ENCODE measurements at regions not wholly inside any gene's neighbourhood (a gene's known extent, or its start where the extent isn't known, plus 50 kb on each side); places are given as distances from the start of the nearest gene placed in this dataset.
"Not testable (repeated sequence)": the region's sequence is repeated elsewhere in the genome, so short reads cannot be mapped to it uniquely, and the experiment has no call there.

DNA sequence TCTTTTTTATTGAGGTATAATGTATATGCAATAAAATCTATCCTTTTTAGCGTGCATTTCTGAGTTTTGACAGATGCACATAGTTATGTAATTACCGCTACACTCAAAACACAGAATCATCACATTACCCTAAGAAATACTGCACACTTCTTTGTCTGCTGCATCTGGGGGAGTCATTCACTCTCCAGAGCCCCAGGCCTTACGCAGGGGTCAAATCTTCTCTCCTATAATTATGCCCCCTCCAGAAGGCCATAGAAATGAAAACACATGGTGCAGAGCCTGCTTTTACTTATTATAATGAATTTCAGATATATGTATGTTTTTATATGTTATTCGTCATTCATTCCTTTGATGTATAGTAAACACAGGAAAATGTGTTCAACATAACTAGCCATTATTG lies 296.5 kb upstream of the TMEM132C start:
- no peak overlapping the region for H3K4me3 ChIP-seq (ENCODE audit: low read depth, low read length)
- H3K9me3 ChIP-seq (ENCODE audit: control insufficient read depth in 2 of 2, low read length in 2 of 2): no peaks in the 10 kb centered on the region
- DNase-seq (no peak), ATAC-seq (ENCODE audit: low read depth in 2 of 2) (no peak)
- no peaks in the 10 kb centered on the region for H3K4me1 ChIP-seq (ENCODE audit: control insufficient read depth, insufficient read depth, low read length, poor library complexity, severe bottlenecking)
- H3K27ac ChIP-seq (ENCODE audit: insufficient read depth, low read length, poor library complexity, severe bottlenecking): no peak overlapping the region
- no peaks in the 10 kb centered on the region for H3K27me3 ChIP-seq (ENCODE audit: control insufficient read depth, insufficient read depth, low read length)
- Mint-ChIP-seq H3K4me3 (no peak overlapping the region), H3K9me3 (peaks cover 4 to 40% (median 6%) of the 10 kb centered on the region in 7 donors), H3K27ac (no peak overlapping the region), H3K4me1 (no peaks in the 10 kb centered on the region), H3K36me3 (no peaks in the 10 kb centered on the region), H3K27me3 (no peaks in the 10 kb centered on the region)
- no peaks in the 10 kb centered on the region for H3K36me3 ChIP-seq (ENCODE audit: control insufficient read depth, insufficient read depth, low read length)

DNA sequence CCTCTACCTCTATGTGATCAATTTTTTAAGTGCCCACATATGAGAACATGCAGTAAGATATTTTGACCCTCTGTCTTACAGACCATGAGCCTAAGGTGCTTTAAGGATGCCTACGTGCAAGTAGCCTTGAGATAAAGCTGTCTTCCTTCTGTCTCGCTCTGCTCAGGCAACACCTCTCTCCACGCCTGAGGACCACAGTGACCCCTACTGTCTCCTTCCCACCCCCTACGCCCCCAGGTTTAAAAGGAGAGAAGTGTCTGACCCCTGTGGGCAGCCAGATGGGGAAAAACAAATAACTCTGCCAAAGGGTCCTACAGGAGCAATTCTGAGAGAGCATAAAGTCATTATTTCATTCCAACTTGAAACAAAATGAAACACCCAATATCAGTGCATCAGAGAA lies 286.4 kb upstream of the TMEM132C start:
- no peaks in the 10 kb centered on the region for H3K36me3 Mint-ChIP-seq
- no peaks in the 10 kb centered on the region for H3K27me3 ChIP-seq (ENCODE audit: control insufficient read depth, insufficient read depth, low read length)
- no peak overlapping the region for H3K4me3 ChIP-seq (ENCODE audit: low read depth, low read length)
- H3K4me1 Mint-ChIP-seq: no peaks in the 10 kb centered on the region
- H3K27ac ChIP-seq (ENCODE audit: insufficient read depth, low read length, poor library complexity, severe bottlenecking): no peak overlapping the region
- no peaks in the 10 kb centered on the region for H3K36me3 ChIP-seq (ENCODE audit: control insufficient read depth, insufficient read depth, low read length)
- no peak overlapping the region for H3K4me3 Mint-ChIP-seq
- no peaks in the 10 kb centered on the region for H3K9me3 ChIP-seq (ENCODE audit: control insufficient read depth in 2 of 2, low read length in 2 of 2)
- no peaks in the 10 kb centered on the region for H3K27me3 Mint-ChIP-seq
- DNase-seq (no peak), ATAC-seq (ENCODE audit: low read depth in 2 of 2) (no peak)
- H3K27ac Mint-ChIP-seq: peak overlapping the region in 1 of 3 donors; percentile 23
- peaks cover 0 to 25% (median 7%) of the 10 kb centered on the region in 7 donors for H3K9me3 Mint-ChIP-seq
- H3K4me1 ChIP-seq (ENCODE audit: control insufficient read depth, insufficient read depth, low read length, poor library complexity, severe bottlenecking): no peaks in the 10 kb centered on the region

DNA sequence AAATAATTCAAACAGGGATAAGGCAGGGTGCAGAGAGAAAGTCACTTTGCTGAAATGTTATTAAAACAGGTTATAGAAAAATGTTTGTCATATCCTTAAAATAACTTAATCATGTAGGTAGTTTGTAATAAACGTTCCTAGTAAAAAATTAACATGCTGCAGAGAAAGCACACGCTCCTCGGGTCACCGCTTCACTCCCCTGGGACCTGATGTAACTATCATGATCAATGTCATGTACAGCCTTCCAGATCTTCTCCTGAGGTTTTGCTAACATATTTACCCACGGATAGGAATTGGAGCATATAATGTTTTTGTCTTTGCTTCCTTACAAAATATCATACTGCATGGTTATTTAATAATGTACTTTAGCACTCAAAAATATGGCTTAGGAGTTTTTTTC lies 285.1 kb upstream of the TMEM132C start:
- Mint-ChIP-seq H3K9me3 (peaks cover 0 to 19% (median 8%) of the 10 kb centered on the region in 7 donors), H3K4me1 (no peaks in the 10 kb centered on the region), H3K27me3 (no peaks in the 10 kb centered on the region), H3K36me3 (no peaks in the 10 kb centered on the region), H3K27ac (no peak overlapping the region), H3K4me3 (no peak overlapping the region)
- DNase-seq: no peak
- Histone ChIP-seq H3K36me3 (ENCODE audit: control insufficient read depth, insufficient read depth, low read length) (no peaks in the 10 kb centered on the region), H3K4me3 (ENCODE audit: low read depth, low read length) (no peak overlapping the region), H3K9me3 (ENCODE audit: control insufficient read depth in 2 of 2, low read length in 2 of 2) (no peaks in the 10 kb centered on the region), H3K27me3 (ENCODE audit: control insufficient read depth, insufficient read depth, low read length) (no peaks in the 10 kb centered on the region), H3K27ac (ENCODE audit: insufficient read depth, low read length, poor library complexity, severe bottlenecking) (no peak overlapping the region), H3K4me1 (ENCODE audit: control insufficient read depth, insufficient read depth, low read length, poor library complexity, severe bottlenecking) (no peaks in the 10 kb centered on the region)
- no peak for ATAC-seq (ENCODE audit: low read depth in 2 of 2)

DNA sequence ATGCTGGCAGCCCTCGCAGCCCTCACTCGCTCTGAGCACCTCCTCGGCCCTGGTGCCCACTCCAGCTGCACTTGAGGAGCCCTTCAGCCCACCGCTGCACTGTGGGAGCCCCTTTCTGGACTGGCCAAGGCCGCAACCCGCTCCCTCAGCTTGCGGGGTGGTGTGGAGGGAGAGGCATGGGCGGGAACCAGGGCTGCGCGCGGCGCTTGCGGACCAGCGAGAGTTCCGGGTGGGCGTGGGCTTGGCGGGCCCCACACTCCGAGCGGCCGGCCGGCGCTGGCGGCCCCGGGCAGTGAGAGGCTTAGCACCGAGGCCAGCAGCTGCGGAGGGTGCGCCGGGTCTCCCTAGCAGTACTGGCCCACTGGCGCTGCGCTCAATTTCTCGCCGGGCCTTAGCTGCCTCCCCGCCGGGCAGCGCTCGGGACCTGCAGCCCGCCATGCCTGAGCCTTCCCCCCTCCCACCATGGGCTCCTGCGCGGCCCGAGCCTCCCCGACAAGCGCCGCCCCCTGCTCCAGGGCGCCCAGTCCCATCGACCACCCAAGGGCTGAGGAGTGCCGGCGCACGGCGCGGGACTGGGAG lies 283.7 kb upstream of the TMEM132C start:
- H3K4me3 ChIP-seq (ENCODE audit: low read depth, low read length); H3K27me3 Mint-ChIP-seq; H3K9me3 ChIP-seq (ENCODE audit: control insufficient read depth in 2 of 2, low read length in 2 of 2); H3K4me1 ChIP-seq (ENCODE audit: control insufficient read depth, insufficient read depth, low read length, poor library complexity, severe bottlenecking); H3K36me3 Mint-ChIP-seq; DNase-seq; H3K27ac Mint-ChIP-seq; H3K4me3 Mint-ChIP-seq; H3K27me3 ChIP-seq (ENCODE audit: control insufficient read depth, insufficient read depth, low read length); H3K4me1 Mint-ChIP-seq; H3K27ac ChIP-seq (ENCODE audit: insufficient read depth, low read length, poor library complexity, severe bottlenecking); H3K36me3 ChIP-seq (ENCODE audit: control insufficient read depth, insufficient read depth, low read length); ATAC-seq (ENCODE audit: low read depth in 2 of 2): not testable (repeated sequence)
- peaks cover 2 to 12% (median 7%) of the 10 kb centered on the region in 7 donors for H3K9me3 Mint-ChIP-seq

DNA sequence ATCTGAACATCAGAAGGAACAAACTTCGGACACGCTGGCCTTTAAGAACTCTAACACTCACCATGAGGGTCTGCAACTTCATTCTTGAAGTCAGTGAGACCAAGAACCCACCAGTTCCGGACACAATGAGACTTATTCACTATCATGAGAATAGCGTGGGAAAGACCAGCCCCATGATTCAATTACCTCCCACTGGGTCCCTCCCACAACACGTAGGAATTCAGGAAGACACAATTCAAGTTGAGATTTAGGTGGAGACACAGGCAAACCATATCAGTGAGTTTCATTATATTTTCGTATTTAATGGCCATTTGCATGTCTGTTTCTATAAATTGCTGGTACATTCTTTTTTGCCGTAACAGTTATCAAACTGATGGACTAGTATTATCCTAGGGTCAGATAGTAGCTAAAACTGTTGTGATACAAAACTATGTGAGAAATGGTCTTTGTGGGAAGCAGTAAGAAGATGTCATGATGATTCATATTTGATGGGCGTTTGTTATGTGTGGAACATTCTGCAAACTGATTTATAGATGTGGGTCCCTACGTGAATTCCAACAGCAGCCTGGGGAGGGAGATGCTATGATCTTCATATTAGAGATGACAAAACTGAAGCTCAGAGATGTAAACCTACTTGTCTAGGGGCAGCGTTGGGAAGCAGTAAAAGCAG lies 282.4 kb upstream of the TMEM132C start:
- ATAC-seq (ENCODE audit: low read depth in 2 of 2) (no peak), DNase-seq (no peak)
- no peaks in the 10 kb centered on the region for H3K9me3 ChIP-seq (ENCODE audit: control insufficient read depth in 2 of 2, low read length in 2 of 2)
- Mint-ChIP-seq H3K4me3 (no peak overlapping the region), H3K27me3 (no peaks in the 10 kb centered on the region), H3K4me1 (no peaks in the 10 kb centered on the region), H3K9me3 (peaks cover 2 to 10% (median 7%) of the 10 kb centered on the region in 7 donors), H3K27ac (no peak overlapping the region), H3K36me3 (no peaks in the 10 kb centered on the region)
- H3K27me3 ChIP-seq (ENCODE audit: control insufficient read depth, insufficient read depth, low read length): no peaks in the 10 kb centered on the region
- H3K27ac ChIP-seq (ENCODE audit: insufficient read depth, low read length, poor library complexity, severe bottlenecking): no peak overlapping the region
- H3K36me3 ChIP-seq (ENCODE audit: control insufficient read depth, insufficient read depth, low read length): no peaks in the 10 kb centered on the region
- no peak overlapping the region for H3K4me3 ChIP-seq (ENCODE audit: low read depth, low read length)
- no peaks in the 10 kb centered on the region for H3K4me1 ChIP-seq (ENCODE audit: control insufficient read depth, insufficient read depth, low read length, poor library complexity, severe bottlenecking)

DNA sequence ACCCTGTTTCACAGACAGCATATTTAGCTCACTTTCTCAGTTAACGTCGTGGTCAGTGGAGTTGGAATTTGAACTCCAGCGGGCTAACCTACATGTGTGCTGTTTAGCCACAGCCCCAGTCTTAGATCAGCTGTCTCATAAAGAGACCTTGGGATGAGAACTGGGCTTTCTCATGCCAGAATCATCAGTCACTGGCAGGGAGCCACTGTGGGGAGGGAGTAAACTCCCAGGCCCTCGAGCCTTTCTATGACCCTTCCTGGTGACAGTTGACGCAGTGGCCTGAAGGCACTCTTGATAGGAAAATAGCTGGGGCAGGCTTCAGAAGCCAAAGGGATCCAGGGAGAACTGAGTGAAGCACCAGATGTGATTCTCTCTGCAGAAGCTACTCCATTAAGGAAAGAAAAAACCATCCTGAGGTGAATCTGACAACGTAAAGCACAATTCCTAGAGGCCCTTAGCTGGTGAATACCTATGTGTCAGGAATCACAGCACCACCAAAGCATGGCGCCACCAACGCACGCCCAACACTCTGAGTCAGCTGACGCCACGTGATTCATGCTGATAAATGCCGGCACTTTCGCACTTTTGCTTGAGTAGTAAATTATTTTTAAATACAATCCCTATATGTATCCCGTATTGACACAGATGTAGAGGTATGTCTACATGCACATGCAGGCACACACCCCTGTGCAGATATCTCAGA lies 279.6 kb upstream of the TMEM132C start:
- Mint-ChIP-seq H3K9me3 (peaks cover 2 to 12% (median 7%) of the 10 kb centered on the region in 7 donors), H3K27me3 (no peaks in the 10 kb centered on the region), H3K4me3 (no peak overlapping the region), H3K27ac (no peak overlapping the region), H3K36me3 (no peaks in the 10 kb centered on the region), H3K4me1 (peaks cover 0 to 4% (median 0%) of the 10 kb centered on the region in 4 donors)
- Histone ChIP-seq H3K27me3 (ENCODE audit: control insufficient read depth, insufficient read depth, low read length) (no peaks in the 10 kb centered on the region), H3K9me3 (ENCODE audit: control insufficient read depth in 2 of 2, low read length in 2 of 2) (no peaks in the 10 kb centered on the region), H3K36me3 (ENCODE audit: control insufficient read depth, insufficient read depth, low read length) (no peaks in the 10 kb centered on the region), H3K4me3 (ENCODE audit: low read depth, low read length) (no peak overlapping the region), H3K27ac (ENCODE audit: insufficient read depth, low read length, poor library complexity, severe bottlenecking) (no peak overlapping the region), H3K4me1 (ENCODE audit: control insufficient read depth, insufficient read depth, low read length, poor library complexity, severe bottlenecking) (no peaks in the 10 kb centered on the region)
- DNase-seq (no peak), ATAC-seq (ENCODE audit: low read depth in 2 of 2) (no peak)

DNA sequence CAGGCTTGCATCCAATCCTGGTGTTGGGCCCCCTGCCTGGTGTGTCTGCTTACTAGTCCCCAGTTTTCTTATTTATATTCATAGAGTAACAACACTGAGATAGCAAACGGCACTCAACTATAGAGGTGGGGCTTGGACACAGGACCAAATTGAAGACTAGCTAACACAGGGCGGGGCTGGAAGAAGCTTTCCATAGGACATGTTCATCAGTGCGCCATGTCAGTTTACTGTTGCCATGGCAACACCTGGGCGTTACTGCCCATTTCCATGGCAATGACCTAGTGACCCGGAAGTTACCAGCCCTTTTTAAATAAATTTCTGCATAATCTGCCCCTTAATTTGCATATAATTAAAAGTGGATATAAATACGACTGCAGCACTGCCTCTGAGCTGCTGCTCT lies 275.5 kb upstream of the TMEM132C start:
- no peaks in the 10 kb centered on the region for H3K27me3 ChIP-seq (ENCODE audit: control insufficient read depth, insufficient read depth, low read length)
- Mint-ChIP-seq H3K27ac (no peak overlapping the region), H3K4me1 (peaks cover 0 to 4% (median 0%) of the 10 kb centered on the region in 4 donors), H3K27me3 (no peaks in the 10 kb centered on the region), H3K36me3 (no peaks in the 10 kb centered on the region), H3K4me3 (no peak overlapping the region), H3K9me3 (peaks cover 2 to 21% (median 6%) of the 10 kb centered on the region in 7 donors)
- no peak overlapping the region for H3K27ac ChIP-seq (ENCODE audit: insufficient read depth, low read length, poor library complexity, severe bottlenecking)
- no peak for ATAC-seq (ENCODE audit: low read depth in 2 of 2)
- H3K4me3 ChIP-seq (ENCODE audit: low read depth, low read length): no peak overlapping the region
- peaks cover 0 to 2% of the 10 kb centered on the region in 2 experiments for H3K9me3 ChIP-seq (ENCODE audit: control insufficient read depth in 2 of 2, low read length in 2 of 2)
- DNase-seq: no peak
- no peaks in the 10 kb centered on the region for H3K4me1 ChIP-seq (ENCODE audit: control insufficient read depth, insufficient read depth, low read length, poor library complexity, severe bottlenecking)
- H3K36me3 ChIP-seq (ENCODE audit: control insufficient read depth, insufficient read depth, low read length): no peaks in the 10 kb centered on the region
